ENCODE measurements at regions not wholly inside any gene's neighbourhood (a gene's known extent, or its start where the extent isn't known, plus 50 kb on each side); places are given as distances from the start of the nearest gene placed in this dataset.
"Not testable (repeated sequence)": the region's sequence is repeated elsewhere in the genome, so short reads cannot be mapped to it uniquely, and the experiment has no call there.

GRCh38 chr14:25869854-25870253 is 728.0 kb downstream of the NOVA1 start:
- no peak for DNase-seq (ENCODE audit: low read depth, low spot score)

GRCh38 chr14:25868521-25869314 is 729.1 kb downstream of the NOVA1 start:
- peak; percentile 30 for DNase-seq (ENCODE audit: low read depth, low spot score)

DNA sequence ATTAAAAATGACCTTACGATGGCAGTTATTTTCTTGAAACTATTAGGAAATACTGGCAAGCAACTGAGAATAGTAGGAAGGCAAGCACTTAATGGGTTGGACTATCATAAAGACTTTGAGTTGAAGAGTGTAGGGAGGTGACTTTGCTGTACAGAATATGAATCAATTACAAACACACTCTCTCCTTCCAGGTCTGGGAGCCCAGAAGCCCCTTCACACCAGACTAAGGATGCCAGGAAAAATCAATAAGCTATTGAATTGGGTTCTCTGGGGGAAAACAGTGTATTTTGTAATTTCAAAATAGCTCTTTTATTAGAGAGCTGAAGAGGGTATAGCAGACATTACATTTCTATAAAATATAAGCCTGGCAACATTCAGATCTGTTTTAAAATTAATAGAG is 736.4 kb downstream of the NOVA1 start:
- no peak for DNase-seq (ENCODE audit: low read depth, low spot score)

- no peak for DNase-seq (ENCODE audit: low read depth, low spot score)
These were observed 749.2 kb downstream of the NOVA1 start for GRCh38 chr14:25848601-25849000.

DNA sequence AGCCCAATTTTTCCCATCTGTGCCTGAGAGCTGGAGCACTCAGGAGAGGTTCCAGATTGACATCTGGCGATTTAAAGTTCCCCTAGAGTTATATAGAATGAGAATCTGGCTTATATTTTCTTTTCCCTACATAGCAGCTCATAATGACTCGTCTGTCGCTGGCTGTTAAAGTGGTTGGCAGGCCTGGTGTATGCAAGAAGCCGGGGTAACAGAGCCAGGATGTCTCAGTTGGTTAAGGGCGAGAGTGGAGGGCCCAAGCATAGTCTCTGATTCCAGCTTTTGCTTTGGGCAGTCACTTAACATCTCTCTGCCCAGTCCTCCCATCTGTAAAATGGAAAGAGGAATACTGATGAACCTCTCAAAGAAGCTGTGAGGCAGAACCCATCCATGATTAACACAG is 751.6 kb downstream of the NOVA1 start:
- no peak for DNase-seq (ENCODE audit: low read depth, low spot score)

DNA sequence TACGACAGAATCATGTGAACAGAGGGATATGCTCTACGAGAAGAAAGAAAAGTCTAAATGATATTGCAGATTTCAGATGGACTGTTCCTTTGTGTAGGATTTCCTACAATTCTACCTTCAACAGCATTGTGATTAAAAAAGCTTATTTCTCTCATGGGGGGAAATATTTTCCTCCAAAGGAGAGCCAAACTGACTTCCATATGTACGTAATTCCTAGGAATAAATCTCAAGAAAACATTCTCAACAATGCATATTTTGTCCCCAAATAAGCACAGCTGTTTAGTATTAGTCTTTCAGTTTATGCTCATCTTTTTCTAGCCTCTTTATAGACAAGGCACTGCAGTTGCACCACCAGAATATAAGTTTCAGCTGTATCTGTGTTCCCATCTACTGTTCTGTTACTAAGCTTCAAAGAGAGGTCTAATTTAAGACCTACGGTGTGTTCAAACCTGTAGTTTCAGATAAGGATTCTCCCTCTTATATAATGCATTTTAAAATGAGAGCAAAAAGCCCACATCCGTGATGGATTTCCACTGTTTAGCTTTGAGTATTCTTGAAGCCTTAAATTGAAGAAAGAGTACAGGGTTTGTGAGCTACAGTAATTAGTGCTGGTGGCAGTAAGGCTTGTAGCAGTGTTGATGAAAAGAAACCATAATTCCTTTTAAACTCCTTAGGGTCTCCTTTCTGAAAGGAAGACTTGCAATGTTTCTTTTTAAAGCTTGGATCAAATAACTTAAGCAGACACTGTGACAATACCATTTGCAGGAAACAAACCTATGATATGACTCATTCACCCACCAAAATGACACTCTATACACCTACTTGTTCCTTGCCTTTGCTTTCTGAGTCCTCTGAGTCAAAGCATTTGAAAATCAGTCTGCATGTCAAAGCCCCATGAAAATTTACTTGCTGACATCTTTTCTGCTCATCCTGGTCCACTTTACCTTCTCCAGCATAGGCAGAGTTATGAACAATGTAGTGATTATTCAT is 754.1 kb downstream of the NOVA1 start:
- no peak for DNase-seq (ENCODE audit: low read depth, low spot score)

DNA sequence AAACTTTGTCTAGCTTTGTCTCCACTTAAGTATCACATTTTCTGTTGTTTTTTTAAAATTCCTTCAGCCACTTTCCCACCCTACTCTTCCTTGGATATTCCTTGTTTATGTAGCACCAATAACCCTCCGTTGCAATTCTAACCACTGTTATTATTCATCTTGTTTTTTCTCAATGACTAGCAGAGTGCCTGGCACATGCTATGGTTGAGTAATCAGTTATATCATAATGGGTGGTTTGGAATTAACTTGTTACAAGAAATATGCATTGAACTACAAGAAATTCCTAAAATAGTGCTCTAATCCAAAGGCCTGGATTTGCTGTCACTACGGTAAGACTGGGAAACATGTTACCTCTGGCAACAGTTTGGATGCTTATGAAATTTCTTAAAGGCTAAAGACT is 756.6 kb downstream of the NOVA1 start:
- no peak for DNase-seq (ENCODE audit: low read depth, low spot score)

- DNase-seq (ENCODE audit: low read depth, low spot score): no peak
These were observed 760.3 kb downstream of the NOVA1 start for GRCh38 chr14:25837551-25837965.

- DNase-seq (ENCODE audit: low read depth, low spot score): no peak
These were observed 761.2 kb downstream of the NOVA1 start for GRCh38 chr14:25836636-25837035.

GRCh38 chr14:25833341-25834126 is 764.3 kb downstream of the NOVA1 start:
- DNase-seq (ENCODE audit: low read depth, low spot score): peak; percentile 2

DNA sequence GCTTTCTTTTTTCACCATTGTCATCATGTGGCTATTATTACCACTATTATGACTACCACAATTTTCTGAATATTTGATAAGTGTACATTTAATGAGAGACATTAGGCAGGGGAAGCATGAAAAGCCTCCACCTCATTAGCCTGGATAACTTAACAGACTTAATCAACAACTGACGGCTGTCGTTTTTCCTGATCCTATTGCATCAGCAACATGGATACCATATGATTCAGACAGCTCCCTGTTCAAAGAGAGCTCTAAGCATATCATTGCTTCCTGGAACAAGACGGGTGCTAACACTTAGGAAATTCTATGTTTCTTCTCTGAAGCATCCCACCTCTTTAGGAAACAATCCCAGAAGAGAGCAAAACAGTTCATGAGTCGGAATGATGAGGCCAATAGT is 765.2 kb downstream of the NOVA1 start:
- no peak for DNase-seq (ENCODE audit: low read depth, low spot score)

DNA sequence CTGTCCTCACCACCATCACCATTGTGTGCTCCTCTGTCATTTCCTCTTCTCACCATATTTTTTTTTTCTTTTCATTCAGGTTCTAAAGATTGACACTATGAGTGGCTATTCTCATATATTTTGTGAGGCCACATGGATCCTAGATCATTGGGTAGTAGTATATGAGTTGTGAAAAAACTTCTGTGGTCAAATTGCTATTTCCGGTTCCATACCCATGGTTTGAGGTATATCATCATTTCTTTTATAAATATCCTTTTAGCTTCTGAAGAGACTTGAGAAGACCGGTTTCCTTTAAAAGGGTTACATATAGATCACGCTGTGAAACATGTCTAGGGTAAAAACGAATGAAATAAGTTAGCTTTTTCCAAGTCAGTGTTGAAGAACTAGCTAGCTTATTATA is 769.3 kb downstream of the NOVA1 start:
- no peak for DNase-seq (ENCODE audit: low read depth, low spot score)

- DNase-seq (ENCODE audit: low read depth, low spot score): no peak
These were observed 771.7 kb downstream of the NOVA1 start for GRCh38 chr14:25826105-25826504.

GRCh38 chr14:25820368-25820767 is 770.4 kb upstream of the STXBP6 start:
- DNase-seq (ENCODE audit: low read depth, low spot score): no peak

- not testable (repeated sequence) for DNase-seq (ENCODE audit: low read depth, low spot score)
These were observed 764.7 kb upstream of the STXBP6 start for GRCh38 chr14:25814622-25815021.

- DNase-seq (ENCODE audit: low read depth, low spot score): no peak
These were observed 753.6 kb upstream of the STXBP6 start for GRCh38 chr14:25803386-25804018.

GRCh38 chr14:25800841-25801240 is 750.9 kb upstream of the STXBP6 start:
- no peak for DNase-seq (ENCODE audit: low read depth, low spot score)

DNA sequence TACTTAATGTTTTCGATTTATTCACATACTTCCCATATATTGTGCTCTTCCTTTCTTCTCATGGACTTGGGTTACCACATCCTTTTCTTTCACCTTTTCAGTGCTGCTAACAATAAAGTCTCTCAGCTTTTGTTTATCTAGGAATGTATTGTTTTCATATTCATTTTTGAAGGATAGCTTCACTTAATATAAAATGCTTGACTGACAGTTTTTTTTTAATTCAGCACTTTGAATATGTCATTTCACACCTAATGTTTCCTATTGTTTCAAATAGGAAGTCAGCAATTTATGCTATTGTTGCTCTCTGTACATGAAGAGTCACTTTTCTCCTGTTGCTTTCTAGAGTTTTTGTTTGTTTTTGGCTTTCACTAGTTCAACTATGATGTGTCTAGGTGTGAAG is 738.3 kb upstream of the STXBP6 start:
- DNase-seq (ENCODE audit: low read depth, low spot score): no peak

GRCh38 chr14:25765909-25766308 is 716.0 kb upstream of the STXBP6 start:
- no peak for DNase-seq (ENCODE audit: low read depth, low spot score)

GRCh38 chr14:25759920-25760655 is 710.1 kb upstream of the STXBP6 start:
- no peak for DNase-seq (ENCODE audit: low read depth, low spot score)

DNA sequence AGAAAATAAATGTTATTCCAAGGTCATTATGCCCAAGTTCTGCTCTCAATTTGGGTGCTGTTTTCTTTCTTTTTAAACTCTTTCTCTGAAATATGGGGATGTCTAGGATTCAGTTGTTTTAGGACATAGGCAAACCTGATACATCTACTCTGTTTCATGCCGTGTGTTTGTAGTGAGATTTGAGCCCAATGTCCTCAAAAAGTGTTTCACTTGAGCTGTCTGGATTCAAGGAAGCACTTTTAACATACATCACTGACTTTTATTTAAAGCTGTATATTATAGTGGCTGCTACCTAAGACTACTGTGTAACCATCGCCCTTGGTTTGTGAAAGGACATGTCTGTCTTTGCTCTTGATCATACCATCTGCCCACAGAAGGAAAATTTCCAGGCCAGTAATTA is 709.3 kb upstream of the STXBP6 start:
- no peak for DNase-seq (ENCODE audit: low read depth, low spot score)

Data from iPS DF 19.7 (cell line).